WTC11 (cell line): ENCODE measurements at regions not wholly inside any gene's neighbourhood (a gene's known extent, or its start where the extent isn't known, plus 50 kb on each side); places are given as distances from the start of the nearest gene placed in this dataset.

Experiments
- ATAC-seq: fragments of 200-7000 bp; cut with Tn5 transposase; 2 replicates; pipeline ENCODE4 v1.10.0; 2021; ENCODE audit warnings: mild to moderate bottlenecking, moderate library complexity
- CTCF ChIA-PET: fragments of 300-600 bp; sonication (Branson Sonifier 250); formaldehyde crosslinking; loops from one replicate; lab custom pipeline; 2021; ENCODE audit warnings: antibody characterized with exemption; lab: Charles Lee
- POLR2A ChIA-PET: fragments of 350-600 bp; sonication (Branson Sonifier 250); formaldehyde crosslinking; loops from one replicate; lab custom pipeline; 2021; ENCODE audit warnings: antibody characterized with exemption; lab: Charles Lee
- DNase-seq: peaks from one replicate; pipeline ENCODE4 v3.0.0; 2021; ENCODE audit warnings: low spot score
- H3K27ac Mint-ChIP-seq: 2 replicates; pipeline ENCODE4 v1.8.0; 2021; ENCODE audit warnings: mixed read lengths
- H3K27me3 Mint-ChIP-seq: 2 replicates; pipeline ENCODE4 v1.8.0; 2021; ENCODE audit warnings: low read depth, mild to moderate bottlenecking, moderate library complexity, mixed read lengths
- H3K36me3 Mint-ChIP-seq: 2 replicates; pipeline ENCODE4 v1.8.0; 2021; ENCODE audit warnings: mixed read lengths
- H3K4me1 Mint-ChIP-seq: 2 replicates; pipeline ENCODE4 v1.8.0; 2022; ENCODE audit warnings: mixed read lengths
- H3K4me3 Mint-ChIP-seq: 2 replicates; pipeline ENCODE4 v1.8.0; 2021; ENCODE audit warnings: mild to moderate bottlenecking, moderate library complexity, mixed read lengths
- H3K9me3 Mint-ChIP-seq: 2 replicates; pipeline ENCODE4 v1.8.0; 2021; ENCODE audit warnings: mixed read lengths
- FOXJ3 ChIP-seq: sonication (generic); formaldehyde crosslinking; IDR thresholded peaks from 2 replicates; pipeline ENCODE4 v1.9.0; 2021; ENCODE audit warnings: missing genetic modification reagents, mild to moderate bottlenecking, borderline replicate concordance
- FOXK1 ChIP-seq: sonication (generic); formaldehyde crosslinking; IDR thresholded peaks from 2 replicates; pipeline ENCODE4 v1.8.0; 2022; ENCODE audit warnings: mild to moderate bottlenecking, moderate library complexity, missing genetic modification reagents
- JUN ChIP-seq: sonication (generic); formaldehyde crosslinking; IDR thresholded peaks from 2 replicates; pipeline ENCODE4 v1.8.0; 2023; ENCODE audit warnings: mild to moderate bottlenecking, missing genetic modification reagents
- MXD4 ChIP-seq: fragments of 250-450 bp; sonication (Bioruptor Pico); IDR thresholded peaks from 2 replicates; pipeline ENCODE4 v1.8.0; 2021; ENCODE audit warnings: mild to moderate bottlenecking, moderate library complexity, borderline replicate concordance
- MYBL2 ChIP-seq: sonication (generic); formaldehyde crosslinking; IDR thresholded peaks from 2 replicates; pipeline ENCODE4 v1.8.1; 2023; ENCODE audit warnings: mild to moderate bottlenecking, moderate library complexity, missing genetic modification reagents
- NR2C2 ChIP-seq: sonication (generic); formaldehyde crosslinking; IDR thresholded peaks from 2 replicates; pipeline ENCODE4 v1.8.0; 2022; ENCODE audit warnings: mild to moderate bottlenecking, missing genetic modification reagents
- PRRX2 ChIP-seq: fragments of 250-450 bp; sonication (Bioruptor Pico); IDR thresholded peaks from 2 replicates; pipeline ENCODE4 v1.8.0; 2021; ENCODE audit warnings: mild to moderate bottlenecking
- SMAD3 ChIP-seq: sonication (generic); formaldehyde crosslinking; IDR thresholded peaks from 2 replicates; pipeline ENCODE4 v1.8.0; 2022; ENCODE audit warnings: missing genetic modification reagents, mild to moderate bottlenecking, borderline replicate concordance
- TCF7 ChIP-seq: sonication (generic); formaldehyde crosslinking; IDR thresholded peaks from 2 replicates; pipeline ENCODE4 v1.8.0; 2022; ENCODE audit warnings: mild to moderate bottlenecking, low read depth, missing genetic modification reagents, moderate library complexity
- TP53 ChIP-seq: sonication (generic); formaldehyde crosslinking; IDR thresholded peaks from 2 replicates; pipeline ENCODE4 v1.8.1; 2023; ENCODE audit warnings: mild to moderate bottlenecking, missing genetic modification reagents
- ZNF232 ChIP-seq: sonication (generic); formaldehyde crosslinking; IDR thresholded peaks from 2 replicates; pipeline ENCODE4 v1.8.0; 2022; ENCODE audit warnings: mild to moderate bottlenecking, missing genetic modification reagents
- ZNF317 ChIP-seq: sonication (generic); formaldehyde crosslinking; IDR thresholded peaks from 2 replicates; pipeline ENCODE4 v1.8.1; 2023; ENCODE audit warnings: low read depth, mild to moderate bottlenecking, moderate library complexity, missing genetic modification reagents, borderline replicate concordance
- ZNF396 ChIP-seq: fragments of 250-450 bp; sonication (Bioruptor Pico); IDR thresholded peaks from 2 replicates; pipeline ENCODE4 v1.8.0; 2021; ENCODE audit warnings: mild to moderate bottlenecking, moderate library complexity, borderline replicate concordance
- ZNF416 ChIP-seq: fragments of 250-450 bp; sonication (Bioruptor Pico); IDR thresholded peaks from 2 replicates; pipeline ENCODE4 v1.9.0; 2021; ENCODE audit warnings: mild to moderate bottlenecking, inconsistent platforms
- TF ChIP-seq, protein P1 (sequence below): sonication (generic); formaldehyde crosslinking; IDR thresholded peaks from 2 replicates; pipeline ENCODE4 v1.8.1; 2023; ENCODE audit warnings: mild to moderate bottlenecking, missing genetic modification reagents, moderate library complexity
- TF ChIP-seq, protein P2 (sequence below): sonication (generic); formaldehyde crosslinking; IDR thresholded peaks from 2 replicates; pipeline ENCODE4 v1.8.0; 2022; ENCODE audit warnings: mild to moderate bottlenecking, missing genetic modification reagents
- TF ChIP-seq, protein P3 (sequence below): fragments of 250-450 bp; sonication (Bioruptor Pico); IDR thresholded peaks from 2 replicates; pipeline ENCODE4 v1.9.0; 2021; ENCODE audit warnings: mild to moderate bottlenecking
- TF ChIP-seq, protein P4 (sequence below): sonication (generic); formaldehyde crosslinking; IDR thresholded peaks from 2 replicates; pipeline ENCODE4 v1.8.1; 2023; ENCODE audit warnings: mild to moderate bottlenecking, missing genetic modification reagents
- TF ChIP-seq, protein P5 (sequence below): sonication (generic); formaldehyde crosslinking; IDR thresholded peaks from 2 replicates; pipeline ENCODE4 v1.8.1; 2023; ENCODE audit warnings: mild to moderate bottlenecking, missing genetic modification reagents
- TF ChIP-seq, protein P6 (sequence below): sonication (generic); formaldehyde crosslinking; IDR thresholded peaks from 2 replicates; pipeline ENCODE4 v1.8.0; 2023; ENCODE audit warnings: mild to moderate bottlenecking, missing genetic modification reagents

DNA sequence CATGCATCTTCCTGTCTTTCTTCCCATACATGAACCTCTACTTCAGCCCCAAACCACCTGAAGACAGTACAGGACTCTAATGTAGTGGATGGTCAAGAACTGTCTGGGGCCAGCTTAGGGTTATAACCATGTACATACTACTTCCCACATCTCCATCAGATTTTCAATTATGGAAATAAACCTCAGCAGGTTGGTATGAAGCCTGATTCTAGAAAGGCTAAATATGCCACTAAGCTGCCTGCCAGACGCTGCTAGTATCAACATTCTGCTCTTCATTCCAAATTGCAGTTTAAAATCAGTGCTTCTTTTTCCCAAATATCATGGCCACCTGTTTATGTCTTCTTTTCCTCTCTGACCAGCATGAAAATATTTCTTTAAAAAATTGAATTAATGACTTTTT lies 99.2 kb upstream of the ID4 start (continued):
- TF ChIP-seq, protein P1, sequence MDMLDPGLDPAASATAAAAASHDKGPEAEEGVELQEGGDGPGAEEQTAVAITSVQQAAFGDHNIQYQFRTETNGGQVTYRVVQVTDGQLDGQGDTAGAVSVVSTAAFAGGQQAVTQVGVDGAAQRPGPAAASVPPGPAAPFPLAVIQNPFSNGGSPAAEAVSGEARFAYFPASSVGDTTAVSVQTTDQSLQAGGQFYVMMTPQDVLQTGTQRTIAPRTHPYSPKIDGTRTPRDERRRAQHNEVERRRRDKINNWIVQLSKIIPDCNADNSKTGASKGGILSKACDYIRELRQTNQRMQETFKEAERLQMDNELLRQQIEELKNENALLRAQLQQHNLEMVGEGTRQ (CRISPR knock-in tag), result no peak
- TF ChIP-seq TP53 (CRISPR knock-in tag) (no peak), FOXJ3 (no peak), MYBL2 (CRISPR knock-in tag) (no peak), ZNF396 (CRISPR knock-in tag) (no peak), FOXK1 (CRISPR knock-in tag) (no peak), JUN (no peak)

DNA sequence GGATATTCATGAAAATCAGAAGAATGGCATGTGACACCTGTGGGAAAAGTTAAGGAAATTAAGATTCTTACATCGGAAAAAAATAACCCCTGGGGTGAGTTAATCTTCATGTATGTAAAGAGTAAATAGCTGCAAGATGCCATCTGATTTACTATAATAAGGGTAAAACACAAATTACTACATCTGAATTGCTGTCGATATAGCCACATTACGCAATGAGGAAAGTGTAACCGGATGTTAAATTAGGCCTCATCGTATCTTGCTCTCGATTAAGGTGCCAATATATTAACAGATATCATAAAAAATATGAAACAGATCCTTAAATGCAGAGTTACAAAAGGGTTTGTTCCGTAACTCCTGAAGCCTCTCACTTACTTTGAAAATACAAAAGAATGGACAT lies 87.4 kb upstream of the ID4 start:
- peaks cover 12% of the 10 kb centered on the region; the same call in 1 of the 2 replicates for H3K9me3 Mint-ChIP-seq
- no peak overlapping the region for H3K4me3 Mint-ChIP-seq
- ChIA-PET POLR2A (no interaction called here), CTCF (no interaction called here)
- no peak for DNase-seq
- peaks cover 10% of the 10 kb centered on the region for H3K4me1 Mint-ChIP-seq
- TF ChIP-seq NR2C2 (no peak), SMAD3 (CRISPR knock-in tag) (no peak), MXD4 (CRISPR knock-in tag) (no peak), ZNF232 (no peak), ZNF317 (CRISPR knock-in tag) (no peak), ZNF416 (CRISPR knock-in tag) (no peak), PRRX2 (no peak), TCF7 (no peak)
- TF ChIP-seq, protein P2, sequence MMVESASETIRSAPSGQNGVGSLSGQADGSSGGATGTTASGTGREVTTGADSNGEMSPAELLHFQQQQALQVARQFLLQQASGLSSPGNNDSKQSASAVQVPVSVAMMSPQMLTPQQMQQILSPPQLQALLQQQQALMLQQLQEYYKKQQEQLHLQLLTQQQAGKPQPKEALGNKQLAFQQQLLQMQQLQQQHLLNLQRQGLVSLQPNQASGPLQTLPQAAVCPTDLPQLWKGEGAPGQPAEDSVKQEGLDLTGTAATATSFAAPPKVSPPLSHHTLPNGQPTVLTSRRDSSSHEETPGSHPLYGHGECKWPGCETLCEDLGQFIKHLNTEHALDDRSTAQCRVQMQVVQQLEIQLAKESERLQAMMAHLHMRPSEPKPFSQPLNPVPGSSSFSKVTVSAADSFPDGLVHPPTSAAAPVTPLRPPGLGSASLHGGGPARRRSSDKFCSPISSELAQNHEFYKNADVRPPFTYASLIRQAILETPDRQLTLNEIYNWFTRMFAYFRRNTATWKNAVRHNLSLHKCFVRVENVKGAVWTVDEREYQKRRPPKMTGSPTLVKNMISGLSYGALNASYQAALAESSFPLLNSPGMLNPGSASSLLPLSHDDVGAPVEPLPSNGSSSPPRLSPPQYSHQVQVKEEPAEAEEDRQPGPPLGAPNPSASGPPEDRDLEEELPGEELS, result no peak
- TF ChIP-seq, protein P3, sequence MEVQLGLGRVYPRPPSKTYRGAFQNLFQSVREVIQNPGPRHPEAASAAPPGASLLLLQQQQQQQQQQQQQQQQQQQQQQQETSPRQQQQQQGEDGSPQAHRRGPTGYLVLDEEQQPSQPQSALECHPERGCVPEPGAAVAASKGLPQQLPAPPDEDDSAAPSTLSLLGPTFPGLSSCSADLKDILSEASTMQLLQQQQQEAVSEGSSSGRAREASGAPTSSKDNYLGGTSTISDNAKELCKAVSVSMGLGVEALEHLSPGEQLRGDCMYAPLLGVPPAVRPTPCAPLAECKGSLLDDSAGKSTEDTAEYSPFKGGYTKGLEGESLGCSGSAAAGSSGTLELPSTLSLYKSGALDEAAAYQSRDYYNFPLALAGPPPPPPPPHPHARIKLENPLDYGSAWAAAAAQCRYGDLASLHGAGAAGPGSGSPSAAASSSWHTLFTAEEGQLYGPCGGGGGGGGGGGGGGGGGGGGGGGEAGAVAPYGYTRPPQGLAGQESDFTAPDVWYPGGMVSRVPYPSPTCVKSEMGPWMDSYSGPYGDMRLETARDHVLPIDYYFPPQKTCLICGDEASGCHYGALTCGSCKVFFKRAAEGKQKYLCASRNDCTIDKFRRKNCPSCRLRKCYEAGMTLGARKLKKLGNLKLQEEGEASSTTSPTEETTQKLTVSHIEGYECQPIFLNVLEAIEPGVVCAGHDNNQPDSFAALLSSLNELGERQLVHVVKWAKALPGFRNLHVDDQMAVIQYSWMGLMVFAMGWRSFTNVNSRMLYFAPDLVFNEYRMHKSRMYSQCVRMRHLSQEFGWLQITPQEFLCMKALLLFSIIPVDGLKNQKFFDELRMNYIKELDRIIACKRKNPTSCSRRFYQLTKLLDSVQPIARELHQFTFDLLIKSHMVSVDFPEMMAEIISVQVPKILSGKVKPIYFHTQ (CRISPR knock-in tag), result no peak
- TF ChIP-seq, protein P4, sequence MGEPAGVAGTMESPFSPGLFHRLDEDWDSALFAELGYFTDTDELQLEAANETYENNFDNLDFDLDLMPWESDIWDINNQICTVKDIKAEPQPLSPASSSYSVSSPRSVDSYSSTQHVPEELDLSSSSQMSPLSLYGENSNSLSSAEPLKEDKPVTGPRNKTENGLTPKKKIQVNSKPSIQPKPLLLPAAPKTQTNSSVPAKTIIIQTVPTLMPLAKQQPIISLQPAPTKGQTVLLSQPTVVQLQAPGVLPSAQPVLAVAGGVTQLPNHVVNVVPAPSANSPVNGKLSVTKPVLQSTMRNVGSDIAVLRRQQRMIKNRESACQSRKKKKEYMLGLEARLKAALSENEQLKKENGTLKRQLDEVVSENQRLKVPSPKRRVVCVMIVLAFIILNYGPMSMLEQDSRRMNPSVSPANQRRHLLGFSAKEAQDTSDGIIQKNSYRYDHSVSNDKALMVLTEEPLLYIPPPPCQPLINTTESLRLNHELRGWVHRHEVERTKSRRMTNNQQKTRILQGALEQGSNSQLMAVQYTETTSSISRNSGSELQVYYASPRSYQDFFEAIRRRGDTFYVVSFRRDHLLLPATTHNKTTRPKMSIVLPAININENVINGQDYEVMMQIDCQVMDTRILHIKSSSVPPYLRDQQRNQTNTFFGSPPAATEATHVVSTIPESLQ, result no peak
- TF ChIP-seq, protein P5, sequence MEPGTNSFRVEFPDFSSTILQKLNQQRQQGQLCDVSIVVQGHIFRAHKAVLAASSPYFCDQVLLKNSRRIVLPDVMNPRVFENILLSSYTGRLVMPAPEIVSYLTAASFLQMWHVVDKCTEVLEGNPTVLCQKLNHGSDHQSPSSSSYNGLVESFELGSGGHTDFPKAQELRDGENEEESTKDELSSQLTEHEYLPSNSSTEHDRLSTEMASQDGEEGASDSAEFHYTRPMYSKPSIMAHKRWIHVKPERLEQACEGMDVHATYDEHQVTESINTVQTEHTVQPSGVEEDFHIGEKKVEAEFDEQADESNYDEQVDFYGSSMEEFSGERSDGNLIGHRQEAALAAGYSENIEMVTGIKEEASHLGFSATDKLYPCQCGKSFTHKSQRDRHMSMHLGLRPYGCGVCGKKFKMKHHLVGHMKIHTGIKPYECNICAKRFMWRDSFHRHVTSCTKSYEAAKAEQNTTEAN, result no peak
- TF ChIP-seq, protein P6, sequence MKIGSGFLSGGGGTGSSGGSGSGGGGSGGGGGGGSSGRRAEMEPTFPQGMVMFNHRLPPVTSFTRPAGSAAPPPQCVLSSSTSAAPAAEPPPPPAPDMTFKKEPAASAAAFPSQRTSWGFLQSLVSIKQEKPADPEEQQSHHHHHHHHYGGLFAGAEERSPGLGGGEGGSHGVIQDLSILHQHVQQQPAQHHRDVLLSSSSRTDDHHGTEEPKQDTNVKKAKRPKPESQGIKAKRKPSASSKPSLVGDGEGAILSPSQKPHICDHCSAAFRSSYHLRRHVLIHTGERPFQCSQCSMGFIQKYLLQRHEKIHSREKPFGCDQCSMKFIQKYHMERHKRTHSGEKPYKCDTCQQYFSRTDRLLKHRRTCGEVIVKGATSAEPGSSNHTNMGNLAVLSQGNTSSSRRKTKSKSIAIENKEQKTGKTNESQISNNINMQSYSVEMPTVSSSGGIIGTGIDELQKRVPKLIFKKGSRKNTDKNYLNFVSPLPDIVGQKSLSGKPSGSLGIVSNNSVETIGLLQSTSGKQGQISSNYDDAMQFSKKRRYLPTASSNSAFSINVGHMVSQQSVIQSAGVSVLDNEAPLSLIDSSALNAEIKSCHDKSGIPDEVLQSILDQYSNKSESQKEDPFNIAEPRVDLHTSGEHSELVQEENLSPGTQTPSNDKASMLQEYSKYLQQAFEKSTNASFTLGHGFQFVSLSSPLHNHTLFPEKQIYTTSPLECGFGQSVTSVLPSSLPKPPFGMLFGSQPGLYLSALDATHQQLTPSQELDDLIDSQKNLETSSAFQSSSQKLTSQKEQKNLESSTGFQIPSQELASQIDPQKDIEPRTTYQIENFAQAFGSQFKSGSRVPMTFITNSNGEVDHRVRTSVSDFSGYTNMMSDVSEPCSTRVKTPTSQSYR (CRISPR knock-in tag), result no peak
- no peaks in the 10 kb centered on the region; the same call in 1 of the 2 replicates for H3K27me3 Mint-ChIP-seq
- H3K27ac Mint-ChIP-seq, result no peak overlapping the region
- ATAC-seq, result no peak
- no peaks in the 10 kb centered on the region for H3K36me3 Mint-ChIP-seq
